HepG2 (cell line): ENCODE measurements at regions not wholly inside any gene's neighbourhood (a gene's known extent, or its start where the extent isn't known, plus 50 kb on each side); places are given as distances from the start of the nearest gene placed in this dataset.

Source experiments
- ATAC-seq: fragments of 200-7000 bp; cut with Tn5 transposase; 3 replicates; pipeline ENCODE4 v1.9.1; 2020; ENCODE audit warnings: mild to moderate bottlenecking, moderate library complexity
- BruUV-seq: library from RNA; stranded (reverse); fragments of 400-500 nt; replicated peaks from 2 replicates; lab custom pipeline; 2021; lab: Mats Ljungman, UMichigan
- CTCF ChIA-PET: fragments of 300-600 bp; formaldehyde crosslinking; extraction: SDS; loops from one replicate; lab custom pipeline; 2021; ENCODE audit warnings: low total read pairs, inconsistent platforms, low intra/inter-chr PET ratio; lab: Yijun Ruan, JAX
- POLR2A ChIA-PET: fragments of 350-600 bp; sonication (Branson Sonifier 250); formaldehyde crosslinking; loops from one replicate; lab custom pipeline; 2020; ENCODE audit warnings: antibody characterized with exemption, inconsistent platforms; lab: Yijun Ruan, JAX
- DNase-seq: peaks from one replicate; pipeline ENCODE4 v3.0.0-alpha.2; 2015; ENCODE audit warnings: low spot score
- FAIRE-seq: peaks from 3 replicates; lab custom pipeline; 2011; peaks lifted over from hg19 to GRCh38; lab: Jason Lieb, UNC
- H2AFZ ChIP-seq: one replicate; pipeline ENCODE4 v1.6.1; 2011; ENCODE audit warnings: low read length, inconsistent platforms
- H3K27ac ChIP-seq: fragments of 300-600 bp; 3 replicates; pipeline ENCODE4 v1.8.0; 2011; ENCODE audit warnings: mixed run types, mild to moderate bottlenecking, mixed read lengths, low read length, inconsistent platforms; ENCODE audit not compliant: insufficient read depth; ENCODE audit errors: extremely low read length
- H3K27me3 ChIP-seq, 2 experiments: fragments of 200-600 bp in 1 of 2; 2 replicates in 1 of 2; 3 replicates in 1 of 2; pipeline versions ENCODE4 v1.6.0 to v1.8.0; 2011; ENCODE audit warnings: low read length in 2 of 2, mild to moderate bottlenecking in 2 of 2, moderate library complexity in 2 of 2, inconsistent platforms in 1 of 2; ENCODE audit not compliant: insufficient read depth in 2 of 2, control insufficient read depth in 1 of 2
- H3K36me3 ChIP-seq, 2 experiments: fragments of 200-600 bp in 1 of 2; replicated peaks in 1 of 2; 2 replicates in 1 of 2; 3 replicates in 1 of 2; pipeline versions ENCODE4 v1.5.1 to v1.8.0; 2011; ENCODE audit warnings: low read length in 2 of 2, inconsistent platforms in 1 of 2; ENCODE audit not compliant: insufficient read depth in 2 of 2, control insufficient read depth in 1 of 2
- H3K4me1 ChIP-seq: 2 replicates; pipeline ENCODE4 v1.5.1; 2012; ENCODE audit warnings: low read length, inconsistent platforms; ENCODE audit not compliant: insufficient read depth
- H3K4me2 ChIP-seq: 2 replicates; pipeline ENCODE4 v1.6.0; 2011; ENCODE audit warnings: low read depth, low read length, inconsistent platforms
- H3K4me3 ChIP-seq, 3 experiments: fragments of 200-600 bp in 1 of 3; sonication (generic), shearing (Covaris generic) in 1 of 3; replicated peaks in 1 of 3; 2 replicates each; pipeline ENCODE4 v1.5.1; 2011 to 2016; ENCODE audit warnings: low read length in 3 of 3, inconsistent platforms in 2 of 3, low read depth in 2 of 3, mild to moderate bottlenecking in 2 of 3, control low read depth in 1 of 3, mixed read lengths in 1 of 3; ENCODE audit not compliant: insufficient read depth in 1 of 3
- H3K79me2 ChIP-seq: one replicate; pipeline ENCODE4 v1.6.1; 2011; ENCODE audit warnings: low read length, inconsistent platforms; ENCODE audit not compliant: insufficient read depth
- H3K9ac ChIP-seq: 2 replicates; pipeline ENCODE4 v1.6.0; 2011; ENCODE audit warnings: mild to moderate bottlenecking, low read depth, low read length, inconsistent platforms; ENCODE audit not compliant: insufficient read depth
- H3K9me3 ChIP-seq: 2 replicates; pipeline ENCODE4 v1.5.1; 2012; ENCODE audit warnings: mild to moderate bottlenecking, low read length
- H4K20me1 ChIP-seq: 2 replicates; pipeline ENCODE4 v1.6.0; 2011; ENCODE audit warnings: inconsistent platforms, mild to moderate bottlenecking, low read length, moderate library complexity; ENCODE audit not compliant: insufficient read depth
- KDM4B ChIP-seq: sonication (generic); formaldehyde crosslinking; IDR thresholded peaks from 2 replicates; pipeline ENCODE4 v1.4.0; 2020; ENCODE audit warnings: missing genetic modification reagents
- POLR2G ChIP-seq: fragments of 200-400 bp; formaldehyde crosslinking; IDR thresholded peaks from 2 replicates; pipeline ENCODE4 v1.6.1; 2018; ENCODE audit warnings: mild to moderate bottlenecking, low read depth, low read length, moderate library complexity
- SMARCC2 ChIP-seq: fragments of 450-650 bp; IDR thresholded peaks from 2 replicates; pipeline ENCODE4 v1.6.1; 2017; ENCODE audit warnings: antibody characterized with exemption, mild to moderate bottlenecking
- SP2 ChIP-seq: sonication (generic); formaldehyde crosslinking; IDR thresholded peaks from 2 replicates; pipeline ENCODE4 v1.5.1; 2020; ENCODE audit warnings: mild to moderate bottlenecking, missing genetic modification reagents
- TCF12 ChIP-seq, 2 experiments: fragments of 450-650 bp in 1 of 2; sonication (generic) in 1 of 2; formaldehyde crosslinking in 1 of 2; IDR thresholded peaks; 2 replicates each; pipeline versions ENCODE4 v1.6.1 to v1.8.0; 2017 to 2022; ENCODE audit warnings: antibody characterized with exemption in 1 of 2, mild to moderate bottlenecking in 1 of 2, missing genetic modification reagents in 1 of 2, moderate library complexity in 1 of 2
- ZNF280B ChIP-seq: sonication (generic); formaldehyde crosslinking; IDR thresholded peaks from 2 replicates; pipeline ENCODE4 v1.5.0; 2020; ENCODE audit warnings: missing genetic modification reagents, mild to moderate bottlenecking, borderline replicate concordance
- ZNF451 ChIP-seq: sonication (generic); formaldehyde crosslinking; IDR thresholded peaks from 2 replicates; pipeline ENCODE4 v1.5.0; 2020; ENCODE audit warnings: mild to moderate bottlenecking, missing genetic modification reagents
- ZNF550 ChIP-seq: sonication (generic); formaldehyde crosslinking; IDR thresholded peaks from 2 replicates; pipeline ENCODE4 v1.4.0; 2020; ENCODE audit warnings: mild to moderate bottlenecking, missing genetic modification reagents, borderline replicate concordance
- ZNF615 ChIP-seq: sonication (generic); formaldehyde crosslinking; IDR thresholded peaks from 2 replicates; pipeline ENCODE4 v1.5.0; 2020; ENCODE audit warnings: mild to moderate bottlenecking, missing genetic modification reagents, borderline replicate concordance
- WGBS: methylation state at CpG from one replicate; pipeline ENCODE4 v1.1.6; 2017; ENCODE audit warnings: low lambda C conversion rate; 5-methylcytosine and 5-hydroxymethylcytosine counted together
- in situ Hi-C: cut with HindIII; loops from 2 replicates; pipeline ENCODE4 v1.10.0; 2017; ENCODE audit warnings: low pct_unique_long_range_greater_than_20kb; ENCODE audit not compliant: extremely low pct_ligation_motif_present
- intact Hi-C: fragments of 100-400 bp; cut with micrococcal nuclease; formaldehyde crosslinking; loops from one replicate; pipeline ENCODE4 v1.10.0; 2022; ENCODE audit not compliant: unreplicated experiment

GRCh38 chr2:189261916-189262315 lies 82.4 kb upstream of the COL5A2 start:
- Histone ChIP-seq H3K4me2 (no peak overlapping the region), H3K36me3 (no peaks in the 10 kb centered on the region), H3K79me2 (no peaks in the 10 kb centered on the region), H3K9ac (no peak overlapping the region), H3K4me1 (no peaks in the 10 kb centered on the region), H2AFZ (no peak overlapping the region), H3K27me3 (no peaks in the 10 kb centered on the region), H3K4me3 (no peak overlapping the region), H3K27ac (no peak overlapping the region), H3K9me3 (no peaks in the 10 kb centered on the region), H4K20me1 (no peaks in the 10 kb centered on the region)
- TF ChIP-seq TCF12 (IDR thresholded peaks at IDR 0.05) (no peak), TCF12 (CRISPR knock-in tag; IDR thresholded peaks at IDR 0.05) (no peak), ZNF550 (CRISPR knock-in tag) (no peak), ZNF615 (CRISPR knock-in tag) (no peak), SMARCC2 (no peak), SP2 (CRISPR knock-in tag) (no peak), KDM4B (no peak), ZNF451 (CRISPR knock-in tag) (no peak), POLR2G (no peak), ZNF280B (CRISPR knock-in tag) (no peak)
- no peak for ATAC-seq
- intact Hi-C loops (no loop called here), in situ Hi-C loops (no loop called here)
- no peak for DNase-seq
- POLR2A ChIA-PET = no interaction called here
- no TSS peak for BruUV-seq
- WGBS = 50% methylated on average over 1 of the region's 1 CpG
- no peak for FAIRE-seq
- CTCF ChIA-PET = no interaction called here
